ENCODE measurements at regions not wholly inside any gene's neighbourhood (a gene's known extent, or its start where the extent isn't known, plus 50 kb on each side); places are given as distances from the start of the nearest gene placed in this dataset.
"Not testable (repeated sequence)": the region's sequence is repeated elsewhere in the genome, so short reads cannot be mapped to it uniquely, and the experiment has no call there.

DNA sequence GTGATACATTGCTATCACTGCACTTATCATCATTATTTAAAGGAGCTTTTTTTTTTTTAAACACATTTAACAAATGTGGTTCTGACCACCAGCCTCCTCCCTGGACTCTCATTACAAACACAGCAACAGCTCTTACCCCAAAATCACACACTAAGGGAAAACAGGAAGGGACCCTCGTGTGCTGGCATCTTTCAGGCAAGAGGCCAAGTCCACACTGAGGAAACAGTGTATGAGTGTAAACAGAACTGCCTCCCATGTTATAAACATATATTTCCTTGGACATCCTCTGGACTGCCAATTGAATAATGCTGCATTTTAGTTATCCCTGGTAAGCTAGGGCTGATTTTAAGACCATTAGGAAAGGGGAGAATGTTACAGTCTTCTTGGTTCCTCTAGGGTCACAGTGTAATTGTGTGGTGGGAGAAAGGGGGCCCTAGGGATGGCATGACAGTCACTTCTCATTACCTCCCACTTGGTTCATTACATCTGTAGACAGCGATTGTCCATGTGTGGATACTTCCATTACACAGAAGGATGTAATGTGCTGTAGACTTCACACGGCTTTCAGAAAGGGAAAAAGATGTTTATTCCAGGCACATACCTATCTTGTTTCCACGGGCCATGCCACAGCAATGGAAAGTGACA is 244.6 kb upstream of the TET2 start:
- DNase-seq: no peak

DNA sequence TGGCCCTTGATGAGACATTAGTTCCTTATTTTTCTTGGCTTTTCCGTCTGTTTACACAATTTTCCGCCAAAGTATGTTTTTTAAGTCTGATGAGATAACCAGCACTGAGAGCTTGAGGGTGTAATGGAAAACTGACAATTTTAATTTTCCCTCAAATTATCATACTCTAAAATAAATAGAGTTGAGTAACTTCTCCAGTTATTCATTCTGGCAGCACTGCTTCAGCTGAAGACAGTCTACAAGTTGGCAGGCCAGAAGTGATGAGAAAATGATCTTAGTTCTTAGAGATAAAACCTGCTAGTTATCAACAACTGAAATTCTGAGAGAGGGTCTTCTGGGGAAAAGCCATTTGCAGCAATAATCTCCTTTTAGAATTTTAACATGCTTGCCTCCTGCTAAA is 241.6 kb upstream of the TET2 start:
- no peak for DNase-seq

DNA sequence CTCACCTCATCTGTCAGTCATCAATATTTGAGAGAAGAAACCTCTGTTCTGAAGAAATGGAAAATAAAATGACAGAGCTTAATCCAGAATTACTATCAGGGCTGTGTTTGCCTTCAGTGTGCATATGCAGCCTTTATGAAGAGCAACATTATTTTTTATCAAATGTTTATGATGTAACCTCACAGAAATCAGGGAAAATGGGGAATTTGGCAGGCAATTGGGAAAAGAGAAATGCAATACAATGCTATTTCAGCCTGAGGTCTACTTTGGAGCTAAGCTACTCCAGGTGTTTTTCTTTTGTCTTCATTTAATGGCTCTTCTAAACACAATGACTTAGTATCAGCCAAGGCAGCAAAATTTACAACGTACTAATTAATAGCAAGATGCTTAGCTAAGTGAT is 241.1 kb upstream of the TET2 start:
- no peak for DNase-seq

- no peak for DNase-seq
Observed at GRCh38 chr4:104906276-104906675, 240.4 kb upstream of the TET2 start.

GRCh38 chr4:104907074-104907649 is 239.5 kb upstream of the TET2 start:
- DNase-seq: no peak

- no peak for DNase-seq
Observed at GRCh38 chr4:104907991-104908390, 238.7 kb upstream of the TET2 start.

- DNase-seq: no peak
Observed at GRCh38 chr4:104909376-104909775, 237.3 kb upstream of the TET2 start.

DNA sequence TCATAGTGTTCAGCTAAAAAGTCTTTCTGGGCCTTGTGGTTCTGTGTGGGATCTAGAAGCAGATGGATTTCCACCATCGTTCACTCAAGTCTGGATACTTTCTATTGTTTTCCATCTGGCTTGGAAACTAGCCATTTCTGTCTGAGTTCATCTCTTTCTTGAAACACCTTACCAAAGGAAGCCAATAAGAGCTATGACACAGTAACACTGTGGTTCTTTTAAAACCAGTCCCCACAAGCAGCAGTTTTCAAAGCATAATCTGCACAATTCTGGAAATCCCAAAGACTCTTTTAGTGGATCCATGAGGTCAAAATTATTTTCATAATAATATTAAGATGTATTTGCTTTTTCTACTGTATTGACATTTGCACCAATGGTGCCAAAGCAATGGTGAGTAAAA is 234.2 kb upstream of the TET2 start:
- no peak for DNase-seq

DNA sequence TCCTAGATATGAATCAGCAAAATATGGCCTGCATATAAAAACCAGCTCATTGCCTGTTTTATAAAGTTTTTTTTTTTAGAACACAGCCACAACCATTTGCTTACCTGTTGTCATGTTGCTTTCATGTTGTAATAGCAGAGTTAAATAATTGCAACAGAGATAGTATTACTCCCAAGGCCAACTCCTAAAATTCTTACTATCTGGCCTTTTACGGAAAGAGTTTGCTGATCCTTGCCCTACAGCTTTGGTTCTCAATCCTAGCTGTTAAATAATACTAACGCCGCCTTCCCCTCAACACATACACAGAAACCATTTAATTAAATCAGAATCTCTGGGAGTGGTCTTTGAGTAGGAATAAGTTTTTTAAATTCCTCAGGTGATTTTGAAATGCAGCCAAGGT is 231.3 kb upstream of the TET2 start:
- DNase-seq: no peak

DNA sequence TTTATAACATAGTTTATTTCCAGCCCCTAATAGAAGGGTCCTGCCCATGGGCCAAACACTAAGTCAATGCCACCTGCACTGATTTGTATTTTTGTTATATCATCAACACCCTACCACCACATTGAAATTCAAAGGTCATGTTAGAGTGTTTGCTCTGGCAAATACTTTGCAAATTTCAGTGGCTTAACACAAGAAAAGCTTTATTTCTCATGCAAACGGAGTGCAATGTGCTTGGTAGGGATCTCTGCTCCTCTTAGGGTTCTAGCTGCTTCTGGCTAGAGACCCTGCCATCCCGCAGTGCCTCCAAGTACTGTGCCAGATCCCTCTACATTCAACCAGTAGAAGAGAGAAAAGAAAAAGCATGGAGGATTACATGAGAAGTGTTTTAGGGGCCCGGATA is 230.8 kb upstream of the TET2 start:
- no peak for DNase-seq

- DNase-seq: no peak
Observed at GRCh38 chr4:104919406-104919805, 227.3 kb upstream of the TET2 start.

GRCh38 chr4:104930298-104930697 is 216.4 kb upstream of the TET2 start:
- DNase-seq: no peak

DNA sequence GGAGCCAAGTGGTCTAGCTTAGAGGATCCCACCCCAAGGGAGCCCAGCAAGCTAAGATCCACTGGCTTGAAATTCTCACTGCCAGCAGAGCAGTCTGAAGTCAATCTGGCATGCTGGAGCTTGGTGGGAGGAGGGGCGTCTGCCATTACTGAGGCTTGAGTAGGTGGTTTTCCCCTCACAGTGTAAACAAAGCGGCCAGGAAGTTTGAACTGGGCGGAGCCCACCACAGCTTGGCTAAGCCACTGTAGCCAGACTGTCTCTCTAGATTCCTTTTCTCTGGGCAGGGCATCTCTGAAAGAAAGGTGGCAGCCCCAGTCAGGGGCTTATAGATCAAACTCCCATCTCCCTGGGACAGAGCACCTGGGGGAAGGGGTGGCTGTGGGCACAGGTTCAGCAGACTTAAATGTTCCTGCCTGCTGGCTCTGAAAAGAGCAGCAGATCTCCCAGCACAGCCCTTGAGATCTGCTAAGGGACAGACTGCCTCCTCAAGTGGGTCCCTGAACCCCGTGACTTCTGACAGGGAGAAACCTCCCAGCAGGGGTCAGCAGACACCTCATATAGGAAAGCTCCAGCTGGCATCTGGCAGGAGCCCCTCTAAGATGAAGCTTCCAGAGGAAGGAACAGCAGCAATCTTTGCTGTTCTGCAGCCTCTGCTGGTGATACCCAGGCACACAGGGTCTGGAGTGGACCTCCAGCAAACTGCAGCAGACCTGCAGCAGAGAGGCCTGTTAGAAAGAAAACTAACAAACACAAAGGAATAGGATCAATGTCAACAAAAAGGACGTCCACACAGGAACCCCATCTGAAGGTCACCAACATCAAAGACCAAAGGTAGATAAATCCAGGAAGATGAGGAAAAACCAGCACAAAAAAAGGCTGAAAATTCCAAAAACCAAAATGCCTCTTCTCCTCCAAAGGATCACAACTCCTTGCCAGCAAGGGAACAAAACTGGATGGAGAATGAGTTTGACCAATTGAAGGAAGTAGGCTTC is 215.6 kb upstream of the TET2 start:
- DNase-seq: not testable (repeated sequence)

DNA sequence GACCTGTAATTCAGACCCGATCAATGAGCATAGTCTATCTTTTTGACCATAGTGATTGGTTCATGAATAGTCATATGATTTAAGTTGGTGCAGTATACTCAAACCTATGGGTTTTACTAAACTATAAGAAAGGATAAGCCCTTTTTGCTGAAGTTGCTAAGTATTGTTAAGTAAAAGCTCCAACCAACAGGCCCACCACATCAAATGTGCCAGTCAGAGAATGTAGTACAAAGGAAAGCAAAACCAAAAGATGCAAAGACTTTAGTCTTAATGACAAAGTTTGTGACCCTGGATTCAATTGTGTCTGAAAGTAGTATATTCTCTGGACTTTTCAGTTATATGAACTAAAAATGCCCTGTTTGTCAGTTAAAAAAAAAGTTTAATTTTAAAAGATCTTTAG is 208.1 kb upstream of the TET2 start:
- DNase-seq: no peak

DNA sequence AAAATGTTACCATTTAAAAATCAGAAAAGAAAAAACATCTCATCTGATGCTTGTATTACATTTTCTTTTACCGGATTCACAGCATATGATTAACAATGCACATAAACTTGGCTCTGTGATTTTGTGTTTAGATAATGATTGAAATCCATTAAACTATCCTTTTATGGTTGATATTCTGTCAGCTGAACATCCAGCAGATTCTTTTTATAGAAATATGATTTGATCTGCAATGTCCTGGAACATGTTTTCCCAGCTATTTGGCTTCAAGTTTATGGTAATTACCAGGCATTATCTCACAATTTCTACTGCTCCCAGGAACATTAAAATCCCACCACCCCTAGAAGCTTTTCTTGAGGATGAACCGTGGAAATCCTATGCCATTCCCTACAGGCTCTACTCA is 205.7 kb upstream of the TET2 start:
- DNase-seq: no peak

DNA sequence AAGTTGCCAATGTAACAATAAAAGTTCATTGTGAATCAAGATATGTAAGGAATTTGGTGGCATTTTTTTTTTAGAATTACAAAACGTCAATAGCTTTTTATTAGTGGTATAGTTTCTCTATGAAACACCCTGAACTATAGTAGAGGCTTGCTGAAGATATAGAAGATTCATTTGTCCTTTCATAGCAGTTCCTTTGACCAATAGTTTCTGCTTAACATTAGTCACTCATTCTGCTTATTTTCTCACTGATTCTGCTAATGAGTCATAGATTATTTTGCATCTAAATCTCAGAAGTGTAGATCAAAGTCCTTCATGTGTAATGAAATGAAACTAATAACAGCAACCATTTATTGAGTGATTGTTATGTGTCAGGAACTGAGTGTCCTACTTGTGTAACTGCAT is 205.0 kb upstream of the TET2 start:
- DNase-seq: no peak

DNA sequence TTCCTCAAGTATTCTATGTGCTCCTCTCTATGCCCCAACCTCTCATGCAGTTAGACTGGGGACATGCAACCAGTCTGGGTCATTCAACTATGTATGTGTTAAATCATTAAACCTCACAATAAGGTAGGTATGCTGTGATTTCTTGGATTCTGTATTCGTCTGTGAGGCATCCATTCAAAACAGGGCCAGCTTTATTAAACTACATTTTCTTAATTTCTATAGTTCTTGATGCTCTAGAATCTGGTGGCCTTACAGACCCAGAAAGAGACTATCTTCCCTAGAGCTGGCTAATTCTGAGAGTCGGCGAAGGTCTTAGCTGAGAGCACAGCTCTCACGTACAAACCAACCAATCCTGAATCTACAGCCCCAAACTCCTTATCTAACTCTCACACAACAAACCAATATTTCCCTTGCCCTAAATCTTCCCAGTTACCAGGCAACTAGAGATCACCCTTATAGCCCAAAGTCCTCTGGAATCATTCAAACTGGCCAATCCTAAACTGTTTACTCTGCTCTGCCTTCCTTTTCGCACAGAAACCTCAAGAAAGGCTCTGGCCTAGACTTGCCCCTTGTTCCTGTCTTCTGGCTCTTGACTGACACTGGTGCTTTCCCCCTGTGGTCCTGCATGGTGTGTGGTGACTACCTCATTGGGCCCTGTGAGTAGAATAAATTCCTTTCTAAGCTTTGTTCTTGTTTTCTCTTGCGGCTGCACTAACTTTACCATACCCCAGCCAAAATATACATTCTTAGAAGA is 203.5 kb upstream of the TET2 start:
- DNase-seq: no peak

GRCh38 chr4:104944596-104944995 is 202.1 kb upstream of the TET2 start:
- DNase-seq: no peak

- DNase-seq: no peak
Observed at GRCh38 chr4:104964410-104965175, 182.1 kb upstream of the TET2 start.

GRCh38 chr4:104966349-104967033 is 180.2 kb upstream of the TET2 start:
- DNase-seq: no peak

DNA sequence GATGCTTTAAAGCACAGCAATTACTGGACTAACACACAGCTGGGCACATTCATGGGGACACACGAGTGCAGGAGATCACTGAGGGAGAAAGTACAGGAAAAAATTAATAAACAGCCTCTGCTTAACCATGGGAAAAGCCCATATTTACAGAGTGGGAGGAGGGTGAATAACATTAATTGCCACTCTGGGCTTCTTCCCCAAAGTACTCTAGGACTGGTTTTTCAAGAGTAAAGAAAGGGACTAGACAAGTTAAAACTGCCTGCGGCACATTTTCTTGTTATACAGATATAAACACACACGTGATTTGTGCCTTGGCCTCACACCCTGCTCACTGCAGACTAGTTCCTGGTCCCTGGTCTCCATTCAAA is 179.7 kb upstream of the TET2 start:
- DNase-seq: peak; percentile 74
